Mesendoderm (in vitro differentiated cells): ENCODE measurements at regions not wholly inside any gene's neighbourhood (a gene's known extent, or its start where the extent isn't known, plus 50 kb on each side); places are given as distances from the start of the nearest gene placed in this dataset.

Experiments used
- DNase-seq: peaks from one replicate; pipeline ENCODE4 v3.0.0; 2013
- H2AK5ac ChIP-seq: 2 replicates; pipeline ENCODE4 v1.6.1; 2013; ENCODE audit warnings: low read length, inconsistent platforms
- H2BK120ac ChIP-seq: 2 replicates; pipeline ENCODE4 v1.6.1; 2013; ENCODE audit warnings: low read depth, mild to moderate bottlenecking, low read length, moderate library complexity, mixed read lengths
- H2BK15ac ChIP-seq: replicated peaks from 2 replicates; pipeline ENCODE4 v1.6.1; 2013; ENCODE audit warnings: low read depth, mild to moderate bottlenecking, moderate library complexity
- H2BK5ac ChIP-seq: 2 replicates; pipeline ENCODE4 v1.6.1; 2013; ENCODE audit warnings: low read length, inconsistent platforms
- H3K18ac ChIP-seq: 2 replicates; pipeline ENCODE4 v1.6.1; 2013; ENCODE audit warnings: mild to moderate bottlenecking, low read length, mixed read lengths
- H3K23ac ChIP-seq: one replicate; pipeline ENCODE4 v1.6.1; 2013; ENCODE audit warnings: low read length
- H3K27ac ChIP-seq: 2 replicates; pipeline ENCODE4 v1.5.1; 2013; ENCODE audit warnings: low read depth, mild to moderate bottlenecking, inconsistent platforms, low read length, moderate library complexity
- H3K27me3 ChIP-seq: 2 replicates; pipeline ENCODE4 v1.6.1; 2013; ENCODE audit warnings: low read length, control low read depth, mild to moderate bottlenecking, inconsistent platforms; ENCODE audit not compliant: insufficient read depth, poor library complexity
- H3K36me3 ChIP-seq: 2 replicates; pipeline ENCODE4 v1.6.1; 2013; ENCODE audit warnings: low read length, inconsistent platforms; ENCODE audit not compliant: control insufficient read depth, insufficient read depth
- H3K4ac ChIP-seq: one replicate; pipeline ENCODE4 v1.6.1; 2013; ENCODE audit warnings: low read depth, mild to moderate bottlenecking, low read length, moderate library complexity
- H3K4me1 ChIP-seq: 2 replicates; pipeline ENCODE4 v1.6.1; 2013; ENCODE audit warnings: low read depth, low read length, inconsistent platforms; ENCODE audit not compliant: control insufficient read depth
- H3K4me2 ChIP-seq: 2 replicates; pipeline ENCODE4 v1.6.1; 2013; ENCODE audit warnings: low read length
- H3K4me3 ChIP-seq: 2 replicates; pipeline ENCODE4 v1.5.1; 2013; ENCODE audit warnings: mild to moderate bottlenecking, low read length
- H3K56ac ChIP-seq: one replicate; pipeline ENCODE4 v1.6.1; 2013; ENCODE audit warnings: low read length
- H3K79me1 ChIP-seq: 2 replicates; pipeline ENCODE4 v1.6.1; 2013; ENCODE audit warnings: low read length, inconsistent platforms
- H3K79me2 ChIP-seq: 2 replicates; pipeline ENCODE4 v1.6.1; 2013; ENCODE audit warnings: mild to moderate bottlenecking, low read length; ENCODE audit not compliant: control insufficient read depth, insufficient read depth
- H3K9ac ChIP-seq: 2 replicates; pipeline ENCODE4 v1.6.1; 2013; ENCODE audit warnings: low read length, inconsistent platforms
- H4K5ac ChIP-seq: one replicate; pipeline ENCODE4 v1.6.1; 2013; ENCODE audit warnings: low read length
- H4K8ac ChIP-seq: one replicate; pipeline ENCODE4 v1.6.1; 2013; ENCODE audit warnings: low read depth, mild to moderate bottlenecking, control low read depth, low read length, moderate library complexity
- WGBS: extraction: QIAGEN DNeasy Blood & Tissue Kit; methylation state at CpG from one replicate; pipeline ENCODE4 v1.1.7; 2013; ENCODE audit warnings: low lambda C conversion rate, missing lambda C conversion rate; ENCODE audit not compliant: insufficient coverage; ENCODE audit errors: extremely low coverage; 5-methylcytosine and 5-hydroxymethylcytosine counted together

- no peaks in the 10 kb centered on the region for H3K79me1 ChIP-seq
- no peak overlapping the region for H3K4me3 ChIP-seq
- no peak overlapping the region for H2BK5ac ChIP-seq
- no peak overlapping the region for H3K9ac ChIP-seq
- H3K4me2 ChIP-seq = no peak overlapping the region
- no peak overlapping the region for H3K23ac ChIP-seq
- no peak overlapping the region for H3K4ac ChIP-seq
- no peak overlapping the region for H3K56ac ChIP-seq
- no peak overlapping the region for H3K27ac ChIP-seq
- no peak overlapping the region for H2AK5ac ChIP-seq
- H4K5ac ChIP-seq = no peak overlapping the region
- H4K8ac ChIP-seq = no peak overlapping the region
- no peaks in the 10 kb centered on the region for H3K27me3 ChIP-seq
- no peak overlapping the region for H3K18ac ChIP-seq
- H3K4me1 ChIP-seq = no peaks in the 10 kb centered on the region
- H3K36me3 ChIP-seq = no peaks in the 10 kb centered on the region
- no peaks in the 10 kb centered on the region for H3K79me2 ChIP-seq
- no peak overlapping the region for H2BK15ac ChIP-seq
- peak; percentile 18 for DNase-seq
- H2BK120ac ChIP-seq = no peak overlapping the region
These were observed 204.7 kb downstream of the SLIT2 start for GRCh38 chr4:20456407-20456806.

DNA sequence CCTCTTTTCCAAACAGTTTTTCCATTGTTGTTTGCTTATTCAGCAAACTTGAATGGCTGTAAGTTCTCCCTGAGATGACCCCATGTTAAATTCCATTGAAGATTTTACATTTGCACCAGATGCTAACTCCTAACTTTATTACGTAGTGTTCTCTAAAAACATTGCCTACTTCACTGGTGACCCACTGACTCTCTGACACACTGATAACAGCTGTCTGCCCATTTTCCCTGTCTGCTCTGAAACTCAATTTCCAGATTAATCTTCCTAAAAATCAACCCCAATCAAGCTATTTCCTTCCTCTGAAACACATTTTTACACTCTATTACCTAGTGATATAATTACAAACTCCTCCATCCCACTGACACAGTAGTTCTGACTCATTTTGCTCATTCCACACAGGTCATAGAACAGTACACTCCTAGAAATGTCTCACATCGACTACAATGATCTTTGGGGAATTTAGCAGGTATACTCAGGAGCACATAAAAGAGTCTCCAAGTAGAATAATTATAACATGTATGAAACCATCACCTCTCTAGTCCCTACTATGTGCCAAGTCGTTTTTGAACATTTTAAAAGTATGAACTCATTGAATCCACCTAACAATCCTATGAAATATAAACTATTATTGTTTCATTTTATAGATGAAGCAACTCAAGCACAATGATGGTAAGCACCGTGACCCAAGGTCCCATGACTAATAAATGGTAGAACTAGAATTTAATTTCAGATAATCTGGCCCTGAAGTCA lies 210.9 kb downstream of the SLIT2 start:
- Histone ChIP-seq H3K18ac (no peak overlapping the region), H2AK5ac (no peak overlapping the region), H3K4me1 (no peaks in the 10 kb centered on the region), H3K79me2 (no peaks in the 10 kb centered on the region), H3K4me3 (no peak overlapping the region), H4K5ac (no peak overlapping the region), H3K56ac (no peak overlapping the region), H3K27me3 (no peaks in the 10 kb centered on the region), H3K4me2 (no peak overlapping the region), H3K9ac (no peak overlapping the region), H3K79me1 (no peaks in the 10 kb centered on the region), H2BK15ac (no peak overlapping the region), H3K36me3 (no peaks in the 10 kb centered on the region), H4K8ac (no peak overlapping the region), H2BK5ac (no peak overlapping the region), H3K4ac (no peak overlapping the region), H3K27ac (no peak overlapping the region), H3K23ac (no peak overlapping the region), H2BK120ac (no peak overlapping the region)
- DNase-seq = no peak
- no CpG with 5 or more reads among the region's 4 CpGs for WGBS

DNA sequence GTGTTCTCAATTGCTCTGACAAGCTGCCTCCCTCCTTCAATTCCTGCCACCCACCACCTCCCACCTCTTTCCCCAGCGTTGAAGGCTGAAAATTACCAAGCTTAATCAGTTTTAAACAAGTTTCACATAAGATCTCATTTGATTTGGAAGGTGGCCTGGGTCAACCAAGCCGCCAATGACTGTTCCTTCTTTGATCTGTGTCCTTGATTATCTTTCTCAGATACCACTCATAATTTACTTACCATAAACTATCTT lies 211.4 kb downstream of the SLIT2 start:
- H2AK5ac ChIP-seq = no peak overlapping the region
- DNase-seq = no peak
- H3K18ac ChIP-seq = no peak overlapping the region
- no peaks in the 10 kb centered on the region for H3K27me3 ChIP-seq
- H3K9ac ChIP-seq = no peak overlapping the region
- no peak overlapping the region for H2BK5ac ChIP-seq
- no peak overlapping the region for H3K4me3 ChIP-seq
- H2BK120ac ChIP-seq = no peak overlapping the region
- no peaks in the 10 kb centered on the region for H3K79me1 ChIP-seq
- H4K5ac ChIP-seq = no peak overlapping the region
- H3K4ac ChIP-seq = no peak overlapping the region
- no peak overlapping the region for H4K8ac ChIP-seq
- no peaks in the 10 kb centered on the region for H3K36me3 ChIP-seq
- no peaks in the 10 kb centered on the region for H3K79me2 ChIP-seq
- no peak overlapping the region for H3K4me2 ChIP-seq
- no peak overlapping the region for H3K23ac ChIP-seq
- no peak overlapping the region for H2BK15ac ChIP-seq
- WGBS = no CpG with 5 or more reads among the region's 2 CpGs
- no peak overlapping the region for H3K56ac ChIP-seq
- no peaks in the 10 kb centered on the region for H3K4me1 ChIP-seq
- no peak overlapping the region for H3K27ac ChIP-seq

DNA sequence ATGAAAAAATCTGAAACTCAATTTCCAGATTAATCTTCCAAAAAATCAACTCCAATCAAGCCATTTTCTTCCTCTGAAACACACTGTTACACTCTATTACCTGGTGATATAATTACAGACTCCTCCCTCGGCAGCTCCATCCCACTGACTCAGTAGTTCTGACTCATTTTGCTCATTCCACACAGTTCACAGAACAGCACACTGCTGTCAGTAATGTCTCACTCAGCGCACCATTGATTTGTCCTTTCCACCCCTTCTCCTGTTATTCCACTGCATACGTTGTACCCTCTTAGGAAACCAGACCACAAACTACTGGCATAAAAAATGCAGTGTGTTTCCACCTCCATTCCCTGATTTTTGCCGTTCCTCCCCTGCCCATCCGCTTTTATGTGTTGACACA lies 212.7 kb downstream of the SLIT2 start:
- no peak for DNase-seq
- Histone ChIP-seq H4K8ac (no peak overlapping the region), H2BK15ac (no peak overlapping the region), H3K36me3 (no peaks in the 10 kb centered on the region), H4K5ac (no peak overlapping the region), H3K27ac (no peak overlapping the region), H3K23ac (no peak overlapping the region), H3K4me1 (no peaks in the 10 kb centered on the region), H3K79me1 (no peaks in the 10 kb centered on the region), H3K79me2 (no peaks in the 10 kb centered on the region), H2AK5ac (no peak overlapping the region), H3K4ac (no peak overlapping the region), H2BK5ac (no peak overlapping the region), H3K27me3 (no peaks in the 10 kb centered on the region), H3K4me3 (no peak overlapping the region), H3K9ac (no peak overlapping the region), H2BK120ac (no peak overlapping the region), H3K56ac (no peak overlapping the region), H3K18ac (no peak overlapping the region), H3K4me2 (no peak overlapping the region)
- no CpG with 5 or more reads among the region's 5 CpGs for WGBS

DNA sequence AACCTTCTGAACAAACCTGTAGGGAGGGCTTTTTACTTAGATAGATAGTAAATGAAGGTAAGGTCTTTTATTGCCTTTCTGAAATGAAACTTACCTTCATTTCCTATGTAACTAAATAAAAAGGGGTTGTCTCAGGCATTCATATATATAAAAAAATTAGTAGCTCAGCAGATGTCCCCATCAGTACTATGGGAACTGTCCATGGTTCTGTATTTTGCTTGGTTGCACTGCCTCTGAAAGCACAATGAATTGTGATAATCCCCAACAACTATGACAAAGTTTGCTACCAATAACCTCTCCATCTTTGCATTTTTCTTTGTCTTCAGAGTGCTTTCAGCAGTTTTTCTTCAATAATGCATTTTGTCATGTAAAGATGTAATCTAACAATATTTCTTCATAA lies 222.4 kb downstream of the SLIT2 start:
- Histone ChIP-seq H3K4me3 (no peak overlapping the region), H2BK5ac (no peak overlapping the region), H4K8ac (no peak overlapping the region), H4K5ac (no peak overlapping the region), H3K18ac (no peak overlapping the region), H3K9ac (no peak overlapping the region), H3K79me2 (no peaks in the 10 kb centered on the region), H3K36me3 (no peaks in the 10 kb centered on the region), H2BK120ac (no peak overlapping the region), H2BK15ac (no peak overlapping the region), H3K23ac (no peak overlapping the region), H3K27ac (no peak overlapping the region), H2AK5ac (no peak overlapping the region), H3K4ac (no peak overlapping the region), H3K4me2 (no peak overlapping the region), H3K27me3 (no peaks in the 10 kb centered on the region), H3K56ac (no peak overlapping the region), H3K4me1 (no peaks in the 10 kb centered on the region), H3K79me1 (no peaks in the 10 kb centered on the region)
- DNase-seq = peak; percentile 18

GRCh38 chr4:20478412-20478811 lies 221.8 kb upstream of the PACRGL start:
- H3K23ac ChIP-seq = no peak overlapping the region
- H3K18ac ChIP-seq = no peak overlapping the region
- H3K27ac ChIP-seq = no peak overlapping the region
- H3K27me3 ChIP-seq = no peaks in the 10 kb centered on the region
- no peak overlapping the region for H2BK5ac ChIP-seq
- no peak overlapping the region for H4K8ac ChIP-seq
- H2BK15ac ChIP-seq = no peak overlapping the region
- H2BK120ac ChIP-seq = no peak overlapping the region
- H3K79me2 ChIP-seq = no peaks in the 10 kb centered on the region
- no peak overlapping the region for H4K5ac ChIP-seq
- no peak overlapping the region for H2AK5ac ChIP-seq
- H3K4me1 ChIP-seq = no peaks in the 10 kb centered on the region
- H3K36me3 ChIP-seq = no peaks in the 10 kb centered on the region
- DNase-seq = no peak
- no CpG with 5 or more reads among the region's 1 CpG for WGBS
- no peak overlapping the region for H3K4me2 ChIP-seq
- H3K4ac ChIP-seq = no peak overlapping the region
- H3K56ac ChIP-seq = no peak overlapping the region
- no peak overlapping the region for H3K9ac ChIP-seq
- H3K79me1 ChIP-seq = no peaks in the 10 kb centered on the region
- no peak overlapping the region for H3K4me3 ChIP-seq
